ENCODE measurements at regions not wholly inside any gene's neighbourhood (a gene's known extent, or its start where the extent isn't known, plus 50 kb on each side); places are given as distances from the start of the nearest gene placed in this dataset.

GRCh38 chr10:33813415-33813814 lies 478.9 kb upstream of the NRP1 start:
- no peak overlapping the region for H3K9ac ChIP-seq
- no peak overlapping the region for H3K4me2 ChIP-seq
- no peaks in the 10 kb centered on the region for H3K36me3 ChIP-seq (ENCODE audit: insufficient read depth)
- no peak overlapping the region for H3K27ac ChIP-seq
- no peaks in the 10 kb centered on the region for H3K79me2 ChIP-seq (ENCODE audit: insufficient read depth, low read depth)
- no peak for TF ChIP-seq CTCF (conservative IDR thresholded peaks at IDR 0.05; ENCODE audit: low read depth, low read length)
- H3K4me1 ChIP-seq (ENCODE audit: low read depth, poor library complexity, severe bottlenecking): no peaks in the 10 kb centered on the region
- no peak overlapping the region for H3K4me3 ChIP-seq (IDR thresholded peaks at IDR 0.05; ENCODE audit: insufficient read depth, low read depth, low read length)
- H4K20me1 ChIP-seq (ENCODE audit: insufficient read depth): no peaks in the 10 kb centered on the region
- no peak overlapping the region for H2AFZ ChIP-seq (ENCODE audit: low read depth)
- no peaks in the 10 kb centered on the region for H3K27me3 ChIP-seq (ENCODE audit: insufficient read depth, low read depth)

- Histone ChIP-seq H3K4me2 (no peak overlapping the region), H3K9ac (no peak overlapping the region), H3K4me1 (ENCODE audit: low read depth, poor library complexity, severe bottlenecking) (no peaks in the 10 kb centered on the region), H3K27me3 (ENCODE audit: insufficient read depth, low read depth) (no peaks in the 10 kb centered on the region), H4K20me1 (ENCODE audit: insufficient read depth) (no peaks in the 10 kb centered on the region), H3K27ac (no peak overlapping the region), H3K4me3 (IDR thresholded peaks at IDR 0.05; ENCODE audit: insufficient read depth, low read depth, low read length) (no peak overlapping the region), H3K36me3 (ENCODE audit: insufficient read depth) (no peaks in the 10 kb centered on the region), H2AFZ (ENCODE audit: low read depth) (no peak overlapping the region), H3K79me2 (ENCODE audit: insufficient read depth, low read depth) (no peaks in the 10 kb centered on the region)
- no peak for TF ChIP-seq CTCF (conservative IDR thresholded peaks at IDR 0.05; ENCODE audit: low read depth, low read length)
Measured at GRCh38 chr10:33812586-33812985, 478.1 kb upstream of the NRP1 start.

- no peak for TF ChIP-seq CTCF (conservative IDR thresholded peaks at IDR 0.05; ENCODE audit: low read depth, low read length)
- H3K36me3 ChIP-seq (ENCODE audit: insufficient read depth): no peaks in the 10 kb centered on the region
- no peaks in the 10 kb centered on the region for H4K20me1 ChIP-seq (ENCODE audit: insufficient read depth)
Measured at GRCh38 chr10:33810986-33811385, 476.5 kb upstream of the NRP1 start.

GRCh38 chr10:33809732-33810131 lies 475.3 kb upstream of the NRP1 start:
- Histone ChIP-seq H3K79me2 (ENCODE audit: insufficient read depth, low read depth) (no peaks in the 10 kb centered on the region), H3K9ac (no peak overlapping the region), H2AFZ (ENCODE audit: low read depth) (no peak overlapping the region), H3K4me3 (IDR thresholded peaks at IDR 0.05; ENCODE audit: insufficient read depth, low read depth, low read length) (no peak overlapping the region), H3K4me1 (ENCODE audit: low read depth, poor library complexity, severe bottlenecking) (no peaks in the 10 kb centered on the region), H3K36me3 (ENCODE audit: insufficient read depth) (no peaks in the 10 kb centered on the region), H4K20me1 (ENCODE audit: insufficient read depth) (no peaks in the 10 kb centered on the region), H3K27ac (no peak overlapping the region), H3K4me2 (no peak overlapping the region), H3K27me3 (ENCODE audit: insufficient read depth, low read depth) (no peaks in the 10 kb centered on the region)
- TF ChIP-seq CTCF (conservative IDR thresholded peaks at IDR 0.05; ENCODE audit: low read depth, low read length): no peak

More at GRCh38 chr10:33810986-33811385, 476.5 kb upstream of the NRP1 start:
- no peak overlapping the region for H3K27ac ChIP-seq
- H3K4me1 ChIP-seq (ENCODE audit: low read depth, poor library complexity, severe bottlenecking): no peaks in the 10 kb centered on the region
- H3K79me2 ChIP-seq (ENCODE audit: insufficient read depth, low read depth): no peaks in the 10 kb centered on the region
- no peak overlapping the region for H3K4me2 ChIP-seq
- no peak overlapping the region for H3K4me3 ChIP-seq (IDR thresholded peaks at IDR 0.05; ENCODE audit: insufficient read depth, low read depth, low read length)
- H2AFZ ChIP-seq (ENCODE audit: low read depth): no peak overlapping the region
- H3K27me3 ChIP-seq (ENCODE audit: insufficient read depth, low read depth): no peaks in the 10 kb centered on the region
- no peak overlapping the region for H3K9ac ChIP-seq

All from KMS-11 (cell line).